ENCODE measurements at regions not wholly inside any gene's neighbourhood (a gene's known extent, or its start where the extent isn't known, plus 50 kb on each side); places are given as distances from the start of the nearest gene placed in this dataset.

GRCh38 chr3:59334585-59334984 is 284.8 kb upstream of the CFAP20DC start:
- peaks cover 1% of the 10 kb centered on the region for H3K4me1 Mint-ChIP-seq
- POLR2A ChIA-PET, result no interaction called here
- CTCF ChIA-PET, result interaction anchor here (0.6 to 0.7 kb wide), 2 partner anchors 131 to 1269 kb away, joined by 3 to 4 read pairs; no protein-coding TSS in a partner anchor
- no peak overlapping the region for H3K27ac Mint-ChIP-seq
- no peak for DNase-seq
- no peak overlapping the region for H3K4me3 Mint-ChIP-seq
- peaks cover 13% of the 10 kb centered on the region for H3K9me3 Mint-ChIP-seq
- peaks cover 3% of the 10 kb centered on the region for H3K36me3 Mint-ChIP-seq (ENCODE audit: low read depth)
- H3K27me3 Mint-ChIP-seq, result no peaks in the 10 kb centered on the region

GRCh38 chr3:59327376-59327808 is 277.6 kb upstream of the CFAP20DC start:
- no peak overlapping the region for H3K4me3 Mint-ChIP-seq
- no peaks in the 10 kb centered on the region for H3K36me3 Mint-ChIP-seq (ENCODE audit: low read depth)
- no peak for DNase-seq
- no peak overlapping the region for H3K27ac Mint-ChIP-seq
- H3K27me3 Mint-ChIP-seq, result no peaks in the 10 kb centered on the region
- H3K4me1 Mint-ChIP-seq, result no peaks in the 10 kb centered on the region
- ChIA-PET CTCF (no interaction called here), POLR2A (no interaction called here)
- H3K9me3 Mint-ChIP-seq, result peaks cover 8% of the 10 kb centered on the region

- DNase-seq, result no peak
- ChIA-PET POLR2A (no interaction called here), CTCF (interaction anchor here (2.0 kb wide), 1 partner anchor 13 kb away, joined by 5 read pairs; no protein-coding TSS in a partner anchor)
- Mint-ChIP-seq H3K4me3 (no peak overlapping the region), H3K4me1 (no peaks in the 10 kb centered on the region), H3K36me3 (ENCODE audit: low read depth) (no peaks in the 10 kb centered on the region), H3K27ac (no peak overlapping the region), H3K9me3 (peaks cover 6% of the 10 kb centered on the region), H3K27me3 (no peaks in the 10 kb centered on the region)
These were observed 276.6 kb upstream of the CFAP20DC start for GRCh38 chr3:59326246-59327024.

- Mint-ChIP-seq H3K9me3 (peaks cover 8% of the 10 kb centered on the region), H3K27ac (no peak overlapping the region), H3K4me3 (no peak overlapping the region), H3K36me3 (ENCODE audit: low read depth) (no peaks in the 10 kb centered on the region), H3K4me1 (no peaks in the 10 kb centered on the region), H3K27me3 (no peaks in the 10 kb centered on the region)
- DNase-seq, result no peak
- ChIA-PET POLR2A (no interaction called here), CTCF (interaction anchor here (0.6 kb wide), 1 partner anchor 88 kb away, joined by 3 read pairs; no protein-coding TSS in a partner anchor)
These were observed 272.2 kb upstream of the CFAP20DC start for GRCh38 chr3:59321881-59322540.

- POLR2A ChIA-PET, result no interaction called here
- DNase-seq, result no peak
- Mint-ChIP-seq H3K27me3 (no peaks in the 10 kb centered on the region), H3K4me1 (peaks cover 1% of the 10 kb centered on the region), H3K36me3 (ENCODE audit: low read depth) (no peaks in the 10 kb centered on the region), H3K27ac (no peak overlapping the region), H3K9me3 (peaks cover 2% of the 10 kb centered on the region), H3K4me3 (no peak overlapping the region)
- CTCF ChIA-PET, result no interaction called here
These were observed 270.3 kb upstream of the CFAP20DC start for GRCh38 chr3:59320080-59320479.

- peaks cover 1% of the 10 kb centered on the region for H3K4me1 Mint-ChIP-seq
- POLR2A ChIA-PET, result no interaction called here
- peaks cover 2% of the 10 kb centered on the region for H3K9me3 Mint-ChIP-seq
- no peak for DNase-seq
- H3K27me3 Mint-ChIP-seq, result no peaks in the 10 kb centered on the region
- CTCF ChIA-PET, result no interaction called here
- no peaks in the 10 kb centered on the region for H3K36me3 Mint-ChIP-seq (ENCODE audit: low read depth)
- no peak overlapping the region for H3K27ac Mint-ChIP-seq
- H3K4me3 Mint-ChIP-seq, result no peak overlapping the region
These were observed 269.6 kb upstream of the CFAP20DC start for GRCh38 chr3:59319442-59319841.

GRCh38 chr3:59318881-59319280 is 269.1 kb upstream of the CFAP20DC start:
- POLR2A ChIA-PET, result no interaction called here
- peaks cover 1% of the 10 kb centered on the region for H3K4me1 Mint-ChIP-seq
- no peak for DNase-seq
- H3K36me3 Mint-ChIP-seq (ENCODE audit: low read depth), result no peaks in the 10 kb centered on the region
- H3K27me3 Mint-ChIP-seq, result no peaks in the 10 kb centered on the region
- H3K9me3 Mint-ChIP-seq, result peaks cover 2% of the 10 kb centered on the region
- H3K4me3 Mint-ChIP-seq, result no peak overlapping the region
- H3K27ac Mint-ChIP-seq, result no peak overlapping the region
- CTCF ChIA-PET, result no interaction called here

GRCh38 chr3:59317386-59317785 is 267.6 kb upstream of the CFAP20DC start:
- Mint-ChIP-seq H3K27ac (no peak overlapping the region), H3K9me3 (peaks cover 2% of the 10 kb centered on the region), H3K4me3 (no peak overlapping the region), H3K4me1 (peaks cover 7% of the 10 kb centered on the region), H3K27me3 (no peaks in the 10 kb centered on the region), H3K36me3 (ENCODE audit: low read depth) (no peaks in the 10 kb centered on the region)
- ChIA-PET CTCF (no interaction called here), POLR2A (no interaction called here)
- no peak for DNase-seq

GRCh38 chr3:59316688-59317275 is 267.0 kb upstream of the CFAP20DC start:
- Mint-ChIP-seq H3K27me3 (no peaks in the 10 kb centered on the region), H3K27ac (no peak overlapping the region), H3K4me1 (peaks cover 7% of the 10 kb centered on the region), H3K36me3 (ENCODE audit: low read depth) (no peaks in the 10 kb centered on the region), H3K9me3 (peaks cover 2% of the 10 kb centered on the region), H3K4me3 (no peak overlapping the region)
- ChIA-PET CTCF (no interaction called here), POLR2A (no interaction called here)
- DNase-seq, result no peak

- Mint-ChIP-seq H3K36me3 (ENCODE audit: low read depth) (no peaks in the 10 kb centered on the region), H3K27me3 (no peaks in the 10 kb centered on the region), H3K4me1 (peaks cover 7% of the 10 kb centered on the region), H3K4me3 (no peak overlapping the region), H3K9me3 (no peaks in the 10 kb centered on the region), H3K27ac (no peak overlapping the region)
- ChIA-PET CTCF (interaction anchor here (0.7 to 2.4 kb wide), 15 partner anchors 11 to 547 kb away, joined by 3 to 6 read pairs (median 3); no protein-coding TSS in a partner anchor), POLR2A (no interaction called here)
- peak; percentile 33 for DNase-seq
These were observed 263.5 kb upstream of the CFAP20DC start for GRCh38 chr3:59313365-59313764.

GRCh38 chr3:59311231-59311630 is 261.4 kb upstream of the CFAP20DC start:
- no peak overlapping the region for H3K4me3 Mint-ChIP-seq
- peaks cover 7% of the 10 kb centered on the region for H3K4me1 Mint-ChIP-seq
- H3K27ac Mint-ChIP-seq, result no peak overlapping the region
- no peaks in the 10 kb centered on the region for H3K36me3 Mint-ChIP-seq (ENCODE audit: low read depth)
- ChIA-PET CTCF (no interaction called here), POLR2A (no interaction called here)
- no peak for DNase-seq
- H3K9me3 Mint-ChIP-seq, result no peaks in the 10 kb centered on the region
- H3K27me3 Mint-ChIP-seq, result no peaks in the 10 kb centered on the region

GRCh38 chr3:59310736-59311135 is 260.9 kb upstream of the CFAP20DC start:
- POLR2A ChIA-PET, result interaction anchor here (0.6 kb wide), 1 partner anchor 293 kb away, joined by 4 read pairs; no protein-coding TSS in a partner anchor
- Mint-ChIP-seq H3K9me3 (no peaks in the 10 kb centered on the region), H3K27me3 (no peaks in the 10 kb centered on the region), H3K27ac (no peak overlapping the region), H3K36me3 (ENCODE audit: low read depth) (no peaks in the 10 kb centered on the region), H3K4me1 (peaks cover 6% of the 10 kb centered on the region), H3K4me3 (no peak overlapping the region)
- CTCF ChIA-PET, result interaction anchor here (0.7 kb wide), 1 partner anchor 195 kb away, joined by 3 read pairs; no protein-coding TSS in a partner anchor
- no peak for DNase-seq

GRCh38 chr3:59308684-59309083 is 258.9 kb upstream of the CFAP20DC start:
- no peaks in the 10 kb centered on the region for H3K36me3 Mint-ChIP-seq (ENCODE audit: low read depth)
- no peak overlapping the region for H3K4me3 Mint-ChIP-seq
- POLR2A ChIA-PET, result no interaction called here
- H3K4me1 Mint-ChIP-seq, result peaks cover 6% of the 10 kb centered on the region
- no peak for DNase-seq
- no peak overlapping the region for H3K27ac Mint-ChIP-seq
- CTCF ChIA-PET, result interaction anchor here (0.6 to 1.2 kb wide), 2 partner anchors 13 to 1370 kb away, joined by 3 read pairs; no protein-coding TSS in a partner anchor
- H3K9me3 Mint-ChIP-seq, result no peaks in the 10 kb centered on the region
- H3K27me3 Mint-ChIP-seq, result no peaks in the 10 kb centered on the region
